ENCODE measurements at regions not wholly inside any gene's neighbourhood (a gene's known extent, or its start where the extent isn't known, plus 50 kb on each side); places are given as distances from the start of the nearest gene placed in this dataset.

- H3K36me3 ChIP-seq (ENCODE audit: control insufficient read depth in 2 of 3, insufficient read depth in 3 of 3, low read length in 3 of 3): no peaks in the 10 kb centered on the region
- H3K4me1 ChIP-seq (ENCODE audit: control insufficient read depth in 2 of 2, insufficient read depth in 2 of 2, low read length in 2 of 2): no peaks in the 10 kb centered on the region
- ATAC-seq: no peak
- Mint-ChIP-seq H3K9me3 (peaks cover 0 to 3% (median 0%) of the 10 kb centered on the region in 11 donors), H3K4me3 (no peak overlapping the region), H3K4me1 (peaks cover 6 to 20% (median 11%) of the 10 kb centered on the region in 7 donors), H3K36me3 (no peaks in the 10 kb centered on the region), H3K27me3 (peaks cover 0 to 6% (median under 1%) of the 10 kb centered on the region in 5 donors), H3K27ac (peak overlapping the region in 2 of 9 donors; percentile 5 to 7)
- intact Hi-C loops (cut with micrococcal nuclease): loop anchor here (2.0 to 5.0 kb wide), 5 partner anchors 69 to 1680 kb away; partner anchors contain the start of gene DOCK10 (in 1 of the 2)
- H3K4me3 ChIP-seq (ENCODE audit: low read length): no peak overlapping the region
- DNase-seq: no peak
- POLR2A ChIA-PET: no interaction called here
- no peaks in the 10 kb centered on the region for H3K27me3 ChIP-seq (ENCODE audit: control insufficient read depth in 2 of 2, insufficient read depth in 2 of 2, low read length in 2 of 2)
- CTCF ChIA-PET: interaction anchor here (0.5 to 1.1 kb wide), 3 partner anchors 9 to 260 kb away, joined by 3 to 4 read pairs (median 3); partner anchors contain the start of gene DOCK10
- no peak overlapping the region for H3K27ac ChIP-seq (ENCODE audit: low read depth, low read length)
- H3K9me3 ChIP-seq (ENCODE audit: control insufficient read depth in 2 of 3, low read length in 3 of 3): no peaks in the 10 kb centered on the region
Observed at GRCh38 chr2:225122007-225122406, 79.7 kb upstream of the DOCK10 start.

- ATAC-seq (no peak), DNase-seq (no peak)
- Histone ChIP-seq H3K4me3 (ENCODE audit: low read length) (no peak overlapping the region), H3K9me3 (ENCODE audit: control insufficient read depth in 2 of 3, low read length in 3 of 3) (no peaks in the 10 kb centered on the region), H3K27me3 (ENCODE audit: control insufficient read depth in 2 of 2, insufficient read depth in 2 of 2, low read length in 2 of 2) (no peaks in the 10 kb centered on the region), H3K27ac (ENCODE audit: low read depth, low read length) (no peak overlapping the region), H3K4me1 (ENCODE audit: control insufficient read depth in 2 of 2, insufficient read depth in 2 of 2, low read length in 2 of 2) (no peaks in the 10 kb centered on the region), H3K36me3 (ENCODE audit: control insufficient read depth in 2 of 3, insufficient read depth in 3 of 3, low read length in 3 of 3) (no peaks in the 10 kb centered on the region)
- peaks cover 0 to 3% (median 0%) of the 10 kb centered on the region in 5 donors for H3K27me3 Mint-ChIP-seq
- no peak overlapping the region for H3K27ac Mint-ChIP-seq
- no peak overlapping the region for H3K4me3 Mint-ChIP-seq
- peaks cover 7 to 23% (median 13%) of the 10 kb centered on the region in 7 donors for H3K4me1 Mint-ChIP-seq
- CTCF ChIA-PET: interaction anchor here (0.6 kb wide), 1 partner anchor 49 kb away, joined by 3 read pairs; no protein-coding TSS in a partner anchor
- intact Hi-C loops (cut with micrococcal nuclease): loop anchor here (5.0 kb wide), 3 partner anchors 78 to 1682 kb away; partner anchors contain the start of gene DOCK10 (in 1 of the 2)
- H3K9me3 Mint-ChIP-seq: peaks cover 0 to 7% (median 0%) of the 10 kb centered on the region in 11 donors
- peaks cover 0 to 3% (median 0%) of the 10 kb centered on the region in 5 donors for H3K36me3 Mint-ChIP-seq
- POLR2A ChIA-PET: no interaction called here
Observed at GRCh38 chr2:225120186-225120585, 77.9 kb upstream of the DOCK10 start.

GRCh38 chr2:225117051-225117716 is 74.9 kb upstream of the DOCK10 start:
- ChIA-PET CTCF (interaction anchor here (1.9 kb wide), 1 partner anchor 115 kb away, joined by 7 read pairs; no protein-coding TSS in a partner anchor), POLR2A (no interaction called here)
- Mint-ChIP-seq H3K4me3 (no peak overlapping the region), H3K9me3 (peaks cover 0 to 7% (median 0%) of the 10 kb centered on the region in 11 donors), H3K4me1 (peaks cover 7 to 18% (median 10%) of the 10 kb centered on the region in 7 donors), H3K27me3 (no peaks in the 10 kb centered on the region), H3K36me3 (peaks cover 0 to 3% (median 0%) of the 10 kb centered on the region in 5 donors), H3K27ac (peak overlapping the region in 1 of 9 donors; percentile 36)
- Histone ChIP-seq H3K27ac (ENCODE audit: low read depth, low read length) (no peak overlapping the region), H3K36me3 (ENCODE audit: control insufficient read depth in 2 of 3, insufficient read depth in 3 of 3, low read length in 3 of 3) (no peaks in the 10 kb centered on the region), H3K9me3 (ENCODE audit: control insufficient read depth in 2 of 3, low read length in 3 of 3) (no peaks in the 10 kb centered on the region), H3K4me1 (ENCODE audit: control insufficient read depth in 2 of 2, insufficient read depth in 2 of 2, low read length in 2 of 2) (no peaks in the 10 kb centered on the region), H3K4me3 (ENCODE audit: low read length) (no peak overlapping the region), H3K27me3 (ENCODE audit: control insufficient read depth in 2 of 2, insufficient read depth in 2 of 2, low read length in 2 of 2) (no peaks in the 10 kb centered on the region)
- ATAC-seq (no peak), DNase-seq (no peak)
- intact Hi-C loops (cut with micrococcal nuclease): no loop called here

- POLR2A ChIA-PET: no interaction called here
- no peak for ATAC-seq
Observed at GRCh38 chr2:225114786-225115323, 72.6 kb upstream of the DOCK10 start.

GRCh38 chr2:225113371-225114015 is 71.2 kb upstream of the DOCK10 start:
- Histone ChIP-seq H3K27me3 (ENCODE audit: control insufficient read depth in 2 of 2, insufficient read depth in 2 of 2, low read length in 2 of 2) (no peaks in the 10 kb centered on the region), H3K4me1 (ENCODE audit: control insufficient read depth in 2 of 2, insufficient read depth in 2 of 2, low read length in 2 of 2) (no peaks in the 10 kb centered on the region), H3K36me3 (ENCODE audit: control insufficient read depth in 2 of 3, insufficient read depth in 3 of 3, low read length in 3 of 3) (no peaks in the 10 kb centered on the region), H3K4me3 (ENCODE audit: low read length) (no peak overlapping the region), H3K9me3 (ENCODE audit: control insufficient read depth in 2 of 3, low read length in 3 of 3) (no peaks in the 10 kb centered on the region), H3K27ac (ENCODE audit: low read depth, low read length) (no peak overlapping the region)
- CTCF ChIA-PET: interaction anchor here (0.7 kb wide), 1 partner anchor 180 kb away, joined by 4 read pairs; no protein-coding TSS in a partner anchor
- Mint-ChIP-seq H3K27ac (no peak overlapping the region), H3K36me3 (peaks cover 0 to 7% (median 3%) of the 10 kb centered on the region in 5 donors), H3K4me1 (peaks cover 3 to 17% (median 11%) of the 10 kb centered on the region in 7 donors), H3K27me3 (peaks cover 0 to 9% (median 0%) of the 10 kb centered on the region in 5 donors), H3K9me3 (peaks cover 0 to 10% (median 0%) of the 10 kb centered on the region in 11 donors), H3K4me3 (no peak overlapping the region)
- POLR2A ChIA-PET: no interaction called here
- intact Hi-C loops (cut with micrococcal nuclease): no loop called here
- ATAC-seq (no peak), DNase-seq (no peak)

More at GRCh38 chr2:225114786-225115323, 72.6 kb upstream of the DOCK10 start:
- H3K9me3 ChIP-seq (ENCODE audit: control insufficient read depth in 2 of 3, low read length in 3 of 3): no peaks in the 10 kb centered on the region
- H3K27me3 ChIP-seq (ENCODE audit: control insufficient read depth in 2 of 2, insufficient read depth in 2 of 2, low read length in 2 of 2): no peaks in the 10 kb centered on the region
- H3K27ac ChIP-seq (ENCODE audit: low read depth, low read length): no peak overlapping the region
- Mint-ChIP-seq H3K36me3 (peaks cover 0 to 3% (median 0%) of the 10 kb centered on the region in 5 donors), H3K27me3 (peaks cover 0 to 3% (median 0%) of the 10 kb centered on the region in 5 donors), H3K4me3 (no peak overlapping the region), H3K9me3 (peaks cover 0 to 7% (median 0%) of the 10 kb centered on the region in 11 donors), H3K4me1 (peaks cover 3 to 12% (median 11%) of the 10 kb centered on the region in 7 donors), H3K27ac (no peak overlapping the region)
- H3K4me1 ChIP-seq (ENCODE audit: control insufficient read depth in 2 of 2, insufficient read depth in 2 of 2, low read length in 2 of 2): no peaks in the 10 kb centered on the region
- CTCF ChIA-PET: no interaction called here
- no peaks in the 10 kb centered on the region for H3K36me3 ChIP-seq (ENCODE audit: control insufficient read depth in 2 of 3, insufficient read depth in 3 of 3, low read length in 3 of 3)
- DNase-seq: no peak
- intact Hi-C loops (cut with micrococcal nuclease): no loop called here
- H3K4me3 ChIP-seq (ENCODE audit: low read length): no peak overlapping the region

GRCh38 chr2:225112362-225113126 is 70.3 kb upstream of the DOCK10 start:
- Mint-ChIP-seq H3K4me1 (peaks cover 3 to 16% (median 11%) of the 10 kb centered on the region in 7 donors), H3K4me3 (no peak overlapping the region), H3K9me3 (peaks cover 0 to 10% (median 0%) of the 10 kb centered on the region in 11 donors), H3K27me3 (peaks cover 0 to 9% (median 0%) of the 10 kb centered on the region in 5 donors), H3K36me3 (peaks cover 0 to 7% (median 3%) of the 10 kb centered on the region in 5 donors), H3K27ac (no peak overlapping the region)
- DNase-seq (no peak), ATAC-seq (peak; percentile 65)
- Histone ChIP-seq H3K27me3 (ENCODE audit: control insufficient read depth in 2 of 2, insufficient read depth in 2 of 2, low read length in 2 of 2) (no peaks in the 10 kb centered on the region), H3K4me3 (ENCODE audit: low read length) (no peak overlapping the region), H3K9me3 (ENCODE audit: control insufficient read depth in 2 of 3, low read length in 3 of 3) (no peaks in the 10 kb centered on the region), H3K36me3 (ENCODE audit: control insufficient read depth in 2 of 3, insufficient read depth in 3 of 3, low read length in 3 of 3) (no peaks in the 10 kb centered on the region), H3K4me1 (ENCODE audit: control insufficient read depth in 2 of 2, insufficient read depth in 2 of 2, low read length in 2 of 2) (no peaks in the 10 kb centered on the region), H3K27ac (ENCODE audit: low read depth, low read length) (no peak overlapping the region)
- intact Hi-C loops (cut with micrococcal nuclease): no loop called here
- POLR2A ChIA-PET: no interaction called here
- CTCF ChIA-PET: no interaction called here

All from naive thymus-derived CD4-positive, alpha-beta T cell (primary cell).